GM18499 (cell line): ENCODE measurements at regions not wholly inside any gene's neighbourhood (a gene's known extent, or its start where the extent isn't known, plus 50 kb on each side); places are given as distances from the start of the nearest gene placed in this dataset.
"Not testable (repeated sequence)": the region's sequence is repeated elsewhere in the genome, so short reads cannot be mapped to it uniquely, and the experiment has no call there.

Experiments used
- ATAC-seq: cut with Tn5 transposase; IDR thresholded peaks from one replicate; pipeline ENCODE4 v1.9.1; 2021; ENCODE audit warnings: moderate number of reproducible peaks; ENCODE audit not compliant: insufficient read depth, unreplicated experiment

DNA sequence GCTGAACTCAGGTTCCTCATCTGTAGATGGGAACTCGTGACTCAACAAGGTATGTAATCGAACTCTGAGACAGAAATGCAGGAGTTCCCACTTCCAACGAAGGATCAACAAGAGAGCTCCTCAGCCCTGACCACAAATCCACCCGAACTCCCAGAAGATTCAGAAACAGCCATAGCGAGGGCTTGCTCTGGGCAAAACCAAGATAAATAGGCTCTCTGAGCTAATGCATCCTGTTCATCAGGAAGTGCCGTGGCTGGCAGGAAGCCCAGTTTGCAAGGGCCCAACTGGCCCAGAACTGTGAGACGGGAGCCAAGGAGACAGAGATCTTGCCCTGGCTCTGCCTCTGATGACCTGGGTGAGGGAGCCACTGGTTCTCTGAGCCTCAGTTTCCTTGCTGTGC, 141.7 kb upstream of the PFKP start:
- ATAC-seq: no peak

DNA sequence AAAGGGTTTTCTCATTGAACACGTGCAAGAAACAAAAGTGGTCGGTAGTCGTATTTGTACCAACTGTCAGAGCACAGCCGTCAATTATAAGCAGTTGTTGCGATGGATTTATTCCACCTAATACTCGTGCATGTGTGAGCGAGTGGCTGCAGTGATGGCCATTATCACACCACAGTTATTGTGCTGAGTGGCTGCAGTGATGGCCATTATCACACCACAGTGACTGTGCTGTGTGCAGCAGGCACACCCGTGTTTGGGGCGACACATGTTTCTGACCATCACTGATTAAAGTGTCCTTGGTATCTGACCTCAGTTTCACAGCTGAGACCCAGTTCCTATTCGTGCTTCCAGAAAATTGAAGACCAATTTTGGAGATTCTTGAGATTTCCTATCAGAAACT, 142.9 kb upstream of the PFKP start:
- ATAC-seq: no peak

DNA sequence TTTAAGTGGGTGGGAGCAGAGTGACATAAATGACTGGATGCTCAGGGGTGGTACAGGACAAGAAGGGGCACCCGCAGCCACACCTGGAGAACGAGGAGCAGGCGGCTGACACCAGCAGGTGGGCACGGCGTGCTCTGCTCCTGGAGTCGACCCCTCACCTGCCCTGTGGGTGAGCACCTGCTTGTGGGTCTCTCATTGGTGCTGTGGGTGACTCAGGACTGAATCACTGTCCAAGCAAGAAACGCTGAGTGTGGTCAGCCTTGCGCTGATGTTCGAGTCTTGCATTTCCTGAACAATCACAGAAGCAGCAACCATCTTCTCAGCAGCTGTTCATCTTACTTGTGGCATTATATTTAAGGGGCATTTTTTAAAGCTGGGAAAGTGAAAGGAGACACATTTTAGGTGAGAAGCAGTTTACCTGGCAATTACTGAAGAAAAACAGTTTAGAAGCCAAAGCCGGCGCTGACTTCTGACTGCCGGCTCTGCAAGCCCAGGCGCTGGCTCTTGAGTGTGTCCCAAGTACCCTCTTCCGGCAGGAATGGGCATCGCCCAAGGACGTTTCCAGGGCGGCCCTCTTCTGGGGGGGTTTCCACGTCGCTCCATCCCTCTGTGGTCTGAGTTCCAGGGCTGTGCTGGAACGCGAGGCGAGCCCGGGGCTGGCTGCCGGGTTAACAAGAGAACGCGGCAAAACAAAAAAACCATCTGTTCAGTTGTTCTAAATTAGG, 145.2 kb upstream of the PFKP start:
- no peak for ATAC-seq

DNA sequence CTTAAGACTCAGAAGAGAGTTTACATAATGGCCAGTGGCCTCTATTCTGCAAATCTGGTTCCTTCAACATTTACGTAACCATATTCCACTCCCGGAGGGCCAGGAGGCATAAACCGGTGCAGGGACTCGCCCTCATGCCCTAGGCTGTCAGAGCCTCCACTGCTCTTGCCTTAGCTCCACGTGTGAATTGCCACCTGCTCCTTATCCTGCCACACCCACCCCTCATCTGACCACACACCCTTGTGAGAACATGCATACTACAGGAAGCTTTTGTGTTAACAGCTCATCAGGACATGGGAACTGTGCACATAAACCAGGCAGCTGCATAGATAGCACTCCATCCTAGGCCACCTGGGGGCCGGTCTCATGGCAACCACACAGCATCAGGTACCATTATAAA, 146.7 kb upstream of the PFKP start:
- no peak for ATAC-seq

DNA sequence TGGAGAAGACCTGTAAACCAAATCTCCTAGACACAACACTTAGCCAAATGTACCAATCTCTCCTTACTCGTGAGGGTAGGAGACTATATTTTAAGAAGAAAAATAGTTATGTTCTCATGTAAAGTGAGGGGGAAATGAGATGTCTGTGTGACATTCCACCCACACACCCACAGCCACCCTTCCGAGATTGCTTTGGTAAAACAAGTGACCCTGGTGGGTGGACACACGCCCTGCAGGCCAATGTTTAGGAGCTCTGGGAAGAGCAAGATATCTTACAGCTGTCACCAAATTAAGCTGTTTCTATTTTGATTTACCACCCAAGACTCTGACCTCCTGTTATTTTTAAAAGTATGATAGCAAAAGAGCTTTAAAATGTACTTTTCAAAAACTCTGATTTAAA, 147.2 kb upstream of the PFKP start:
- no peak for ATAC-seq

DNA sequence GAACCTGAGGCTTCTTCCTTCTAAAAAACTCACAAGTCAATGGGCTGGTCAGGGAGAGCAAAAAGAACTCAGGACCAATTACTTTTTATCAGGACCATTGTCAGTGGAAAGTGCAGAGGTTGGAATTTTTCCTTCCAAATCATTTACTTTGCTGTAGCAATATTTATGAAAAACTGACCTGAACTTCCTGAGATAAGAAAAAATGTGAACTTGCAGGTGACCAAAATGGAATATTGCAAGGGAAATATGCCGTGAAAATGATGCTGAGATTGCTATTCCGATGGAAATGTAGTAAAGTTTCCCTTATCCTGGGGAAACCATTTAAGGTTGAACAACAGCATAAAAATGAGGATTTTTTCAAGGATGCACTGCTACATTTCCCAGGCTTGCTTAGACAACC, 148.3 kb upstream of the PFKP start:
- no peak for ATAC-seq

DNA sequence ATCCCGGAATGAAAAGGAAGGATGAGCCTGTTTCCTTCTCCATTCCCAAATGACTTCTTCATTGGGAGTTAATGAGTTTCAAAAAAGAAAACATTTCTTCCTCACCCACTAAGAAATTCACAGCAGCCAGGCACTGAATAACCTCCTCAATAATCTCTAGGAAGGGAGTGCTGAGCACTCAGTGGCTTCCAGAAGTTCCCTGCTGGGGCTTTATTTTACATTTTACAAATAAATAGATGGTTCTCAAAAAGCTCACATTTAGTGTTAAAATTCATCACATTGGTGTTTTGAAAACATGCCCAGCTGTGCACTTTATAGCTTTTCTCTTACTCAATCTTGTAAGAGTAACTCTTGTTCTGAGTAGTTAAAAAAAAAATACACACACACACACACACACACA, 148.9 kb upstream of the PFKP start:
- ATAC-seq: no peak

DNA sequence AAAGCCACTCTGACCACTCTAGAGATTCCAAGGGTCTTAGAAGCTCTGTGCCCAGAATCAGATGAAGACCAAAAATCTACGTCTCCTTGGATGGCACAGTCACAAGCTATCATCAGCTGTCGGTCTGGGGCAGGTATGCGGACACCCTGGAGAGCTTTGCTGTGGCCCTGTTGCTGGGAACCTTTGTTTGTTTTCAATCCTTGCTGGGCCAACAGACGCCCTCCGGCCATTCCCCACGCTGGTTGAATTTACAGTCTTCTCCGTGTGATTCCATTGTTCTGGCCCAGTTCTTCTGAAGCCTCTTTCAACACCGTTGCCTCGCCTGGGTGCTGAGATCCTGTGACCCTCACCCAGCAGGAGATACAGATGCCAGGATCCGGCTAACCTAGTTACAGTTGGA, 149.4 kb upstream of the PFKP start:
- ATAC-seq: no peak

DNA sequence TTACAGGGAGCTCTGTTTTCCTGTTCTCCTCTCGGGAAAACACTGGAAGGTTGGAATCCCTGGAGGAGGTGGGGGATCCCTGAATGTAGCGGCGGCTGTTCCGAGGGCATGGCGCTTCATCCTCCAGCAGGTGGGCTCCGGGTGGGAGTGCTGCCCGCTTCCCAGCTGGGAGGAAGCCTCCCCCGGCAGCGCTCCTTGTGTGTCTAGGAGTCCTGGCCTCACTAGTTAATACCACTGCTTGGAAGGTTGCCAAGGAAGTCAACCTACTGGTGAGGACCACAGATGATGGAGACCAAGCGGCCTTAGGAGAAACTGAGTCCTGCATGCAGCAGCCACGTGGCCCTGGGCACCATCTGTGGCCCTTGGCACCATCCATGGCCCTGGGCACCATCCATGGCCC, 151.9 kb upstream of the PFKP start:
- ATAC-seq: no peak

DNA sequence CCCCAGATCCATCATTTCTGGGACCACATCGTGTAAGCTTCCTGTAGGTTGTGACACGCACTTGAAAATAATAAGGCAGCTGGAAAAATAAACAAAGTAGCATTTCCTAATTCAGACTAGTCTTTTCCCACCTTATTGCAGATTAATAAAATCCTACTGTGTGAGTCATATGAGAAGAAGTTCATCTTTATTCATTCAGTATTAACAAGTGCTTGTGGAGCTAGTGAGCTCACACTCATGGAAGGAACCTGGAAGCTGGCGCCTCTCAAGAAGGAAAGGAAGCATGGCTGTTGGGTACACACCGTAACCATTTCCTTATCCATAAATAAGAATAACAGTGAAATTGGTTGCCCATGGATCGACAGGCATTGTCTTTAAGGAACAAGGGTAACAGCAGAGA, 152.6 kb upstream of the PFKP start:
- ATAC-seq: no peak

DNA sequence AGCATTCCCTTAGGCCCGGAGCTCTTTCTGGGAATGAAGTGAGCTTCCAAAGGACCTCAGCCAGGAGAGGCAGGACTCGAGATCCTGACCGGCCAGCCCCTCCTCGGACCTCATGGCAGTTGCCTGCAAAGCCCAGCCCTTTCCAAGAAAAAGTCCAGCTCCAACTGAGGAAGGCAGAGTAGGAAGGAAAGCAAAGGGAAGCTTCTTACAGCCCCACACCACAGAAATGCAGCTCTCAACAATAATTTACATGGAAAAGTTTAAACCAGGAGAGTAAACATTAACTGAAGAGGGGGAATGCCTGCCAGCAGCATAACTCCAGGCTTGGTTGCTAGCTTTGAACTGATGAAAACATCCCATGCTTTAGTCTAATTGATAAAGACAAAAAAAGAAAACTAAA, 153.9 kb upstream of the PFKP start:
- no peak for ATAC-seq

DNA sequence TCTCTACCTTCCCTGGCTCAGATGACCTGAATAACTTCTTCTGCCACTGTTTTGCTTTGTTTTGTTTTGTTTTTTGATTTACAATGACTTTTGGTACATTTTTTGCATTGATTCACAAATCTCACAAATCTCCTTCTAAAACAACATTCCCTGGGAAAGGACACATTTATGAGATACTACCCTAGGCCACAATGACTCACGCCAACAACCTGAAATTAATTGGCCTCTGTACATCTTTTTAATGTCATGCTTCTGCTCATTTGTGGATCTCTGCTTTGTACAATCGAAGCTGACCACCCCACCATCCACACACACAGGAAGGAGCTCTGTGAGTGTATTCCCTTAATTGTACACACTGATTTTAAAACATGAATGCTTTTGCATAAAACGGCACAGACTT, 156.7 kb upstream of the PFKP start:
- ATAC-seq: no peak

DNA sequence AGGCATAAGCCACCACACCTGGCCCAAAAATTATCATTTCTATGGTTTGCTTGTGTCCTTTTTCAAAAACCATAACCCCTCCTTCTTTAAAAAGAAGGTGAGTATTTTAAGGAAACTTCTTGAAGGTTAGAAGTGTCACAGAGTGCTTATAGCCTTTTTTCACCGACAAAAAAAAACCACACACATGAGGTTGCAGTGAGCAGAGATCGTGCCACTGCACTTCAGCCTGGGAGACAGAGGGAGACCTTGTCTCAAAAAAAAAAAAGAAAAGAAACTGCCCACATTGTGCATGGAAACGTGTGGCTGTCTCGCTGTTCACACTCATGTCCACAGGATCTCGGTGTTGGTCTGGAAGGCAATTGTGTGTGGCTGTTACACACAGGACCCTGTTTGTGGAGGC, 157.4 kb upstream of the PFKP start:
- ATAC-seq: no peak

DNA sequence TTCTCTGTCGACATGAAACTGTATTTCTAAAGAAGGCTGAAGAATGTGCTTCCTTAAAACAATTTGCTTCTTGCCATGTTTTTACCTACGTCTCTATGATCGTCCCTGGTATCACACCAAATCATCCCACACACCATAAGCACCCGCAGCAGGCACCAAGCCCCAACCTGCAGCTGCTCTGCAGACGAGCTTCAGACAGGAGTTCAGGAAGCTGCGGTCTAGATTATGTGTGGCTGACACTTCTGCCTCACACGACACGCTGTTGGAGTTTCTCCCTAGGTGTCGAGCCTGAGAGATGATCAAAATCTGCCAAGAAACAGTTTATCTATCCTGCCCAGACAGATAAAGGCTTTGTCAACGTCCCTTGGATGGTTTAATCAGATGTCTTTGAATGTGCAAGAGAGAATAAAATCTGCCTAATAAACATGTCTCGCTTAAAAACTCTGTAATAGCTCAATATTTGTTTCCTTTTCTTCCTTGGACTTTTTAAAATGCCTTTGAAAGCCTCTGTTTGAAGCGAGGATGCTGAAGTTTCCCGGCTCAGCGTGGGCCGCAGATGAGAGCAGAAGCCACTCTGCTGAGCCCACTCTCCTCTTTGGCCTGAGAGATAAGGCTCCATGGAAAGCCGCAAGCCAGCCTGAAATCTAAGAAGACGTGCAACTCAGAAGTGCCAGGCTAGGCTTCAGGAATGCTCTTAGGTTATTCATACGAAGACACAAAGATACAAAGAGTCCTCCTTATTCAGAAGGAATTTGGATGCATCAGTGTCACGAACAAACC, 158.3 kb upstream of the PFKP start:
- no peak for ATAC-seq

DNA sequence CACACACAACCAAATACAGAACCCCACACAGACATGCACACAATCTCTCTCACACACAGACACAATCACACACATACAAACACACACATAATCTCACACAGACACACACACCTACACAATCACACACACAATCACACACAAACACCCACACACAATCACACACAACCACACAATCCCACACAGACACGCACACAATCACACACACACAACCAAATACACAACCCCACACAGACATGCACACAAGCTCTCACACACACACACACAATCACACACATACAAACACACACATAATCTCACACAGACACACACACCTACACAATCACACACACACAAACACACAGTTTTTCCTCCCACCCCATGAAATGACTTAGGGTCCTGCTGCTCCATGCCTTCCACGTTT, 160.4 kb upstream of the PFKP start:
- no peak for ATAC-seq

DNA sequence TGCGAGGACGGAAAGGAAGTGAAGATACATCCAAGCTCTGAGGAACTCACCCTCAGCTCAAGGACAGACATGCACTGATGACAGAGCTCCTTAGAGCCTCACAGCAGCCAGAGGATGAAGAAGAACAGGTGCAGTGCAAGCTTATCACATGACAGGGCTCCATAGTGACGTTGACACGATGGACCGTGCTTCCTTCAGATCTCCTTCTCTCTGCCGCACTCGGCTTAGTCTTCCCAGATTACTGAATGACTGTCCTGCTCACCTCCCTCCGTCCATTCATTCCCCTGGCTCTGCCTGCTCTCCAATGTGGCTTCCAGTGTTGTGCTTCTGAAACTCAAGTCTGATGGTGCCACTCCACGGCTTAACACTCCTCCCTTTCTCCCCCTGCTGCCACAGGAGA, 161.5 kb upstream of the PFKP start:
- no peak for ATAC-seq

DNA sequence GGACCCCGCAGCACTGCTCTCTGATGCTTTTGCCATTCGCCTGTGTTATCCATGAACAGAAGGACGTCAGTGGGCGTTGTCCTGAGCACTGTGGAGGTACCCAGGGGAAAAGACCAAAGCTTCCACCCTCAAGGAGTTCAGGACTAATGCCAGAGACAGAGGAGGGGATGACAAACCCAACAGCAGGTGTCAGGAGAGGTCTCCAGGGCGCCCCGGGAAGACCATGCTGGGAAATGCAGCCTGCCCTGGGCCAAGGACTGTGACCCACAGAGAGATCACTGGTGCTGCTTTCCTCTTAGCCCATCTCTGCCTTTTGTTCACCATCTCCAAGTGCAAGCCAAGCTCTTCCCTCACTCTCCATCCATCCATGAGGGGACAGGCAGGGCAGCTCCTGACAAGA, 166.8 kb upstream of the PFKP start:
- no peak for ATAC-seq

DNA sequence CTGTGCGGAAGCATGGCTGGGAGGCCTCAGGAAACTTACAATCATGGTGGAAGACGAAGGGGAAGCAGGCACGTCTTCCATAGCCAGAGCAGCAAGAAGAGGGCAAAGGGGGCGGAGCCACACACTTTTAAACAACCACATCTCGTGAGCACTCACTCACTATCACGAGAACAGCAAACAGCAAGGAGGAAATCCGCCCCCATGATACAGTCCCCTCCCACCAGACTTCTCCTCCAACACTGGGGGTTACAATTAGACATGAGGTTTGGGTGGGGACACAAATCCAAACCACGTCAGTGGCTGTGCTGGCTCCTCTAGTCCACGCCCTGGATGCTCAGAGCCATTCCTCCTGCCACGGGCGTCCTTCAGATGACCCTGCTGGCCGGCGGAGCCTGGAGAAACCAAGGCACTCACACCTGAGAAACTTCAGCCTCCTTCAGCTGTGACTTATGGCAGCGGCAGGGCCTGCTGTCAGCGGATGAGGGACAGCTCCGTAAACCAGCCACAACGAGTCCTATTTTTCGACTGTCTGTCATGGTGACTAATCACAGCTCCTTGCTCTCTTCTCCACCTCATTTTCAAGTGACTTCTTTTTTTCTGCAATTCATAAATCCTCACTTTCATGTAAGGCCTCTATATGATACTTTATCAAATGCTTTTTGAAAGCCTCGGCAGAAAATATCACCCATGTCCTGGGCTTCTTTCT, 167.9 kb upstream of the PFKP start:
- no peak for ATAC-seq

DNA sequence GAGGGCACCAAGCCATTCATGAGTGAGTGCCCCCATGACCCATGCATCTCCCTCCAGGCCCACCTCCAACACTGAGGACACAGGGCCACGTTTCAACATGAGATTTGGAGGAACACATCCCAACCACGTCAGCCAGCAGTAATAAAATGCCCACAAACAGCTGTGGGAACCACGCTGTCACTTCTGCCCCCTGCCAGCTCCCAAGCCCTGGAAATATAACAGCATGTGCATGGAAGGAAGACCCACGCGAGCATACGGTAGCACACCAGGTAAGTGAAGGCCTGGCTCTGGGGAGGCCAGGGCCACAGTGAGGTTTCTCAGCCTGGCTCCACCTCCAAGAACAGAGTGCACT, 168.9 kb upstream of the PFKP start:
- no peak for ATAC-seq

DNA sequence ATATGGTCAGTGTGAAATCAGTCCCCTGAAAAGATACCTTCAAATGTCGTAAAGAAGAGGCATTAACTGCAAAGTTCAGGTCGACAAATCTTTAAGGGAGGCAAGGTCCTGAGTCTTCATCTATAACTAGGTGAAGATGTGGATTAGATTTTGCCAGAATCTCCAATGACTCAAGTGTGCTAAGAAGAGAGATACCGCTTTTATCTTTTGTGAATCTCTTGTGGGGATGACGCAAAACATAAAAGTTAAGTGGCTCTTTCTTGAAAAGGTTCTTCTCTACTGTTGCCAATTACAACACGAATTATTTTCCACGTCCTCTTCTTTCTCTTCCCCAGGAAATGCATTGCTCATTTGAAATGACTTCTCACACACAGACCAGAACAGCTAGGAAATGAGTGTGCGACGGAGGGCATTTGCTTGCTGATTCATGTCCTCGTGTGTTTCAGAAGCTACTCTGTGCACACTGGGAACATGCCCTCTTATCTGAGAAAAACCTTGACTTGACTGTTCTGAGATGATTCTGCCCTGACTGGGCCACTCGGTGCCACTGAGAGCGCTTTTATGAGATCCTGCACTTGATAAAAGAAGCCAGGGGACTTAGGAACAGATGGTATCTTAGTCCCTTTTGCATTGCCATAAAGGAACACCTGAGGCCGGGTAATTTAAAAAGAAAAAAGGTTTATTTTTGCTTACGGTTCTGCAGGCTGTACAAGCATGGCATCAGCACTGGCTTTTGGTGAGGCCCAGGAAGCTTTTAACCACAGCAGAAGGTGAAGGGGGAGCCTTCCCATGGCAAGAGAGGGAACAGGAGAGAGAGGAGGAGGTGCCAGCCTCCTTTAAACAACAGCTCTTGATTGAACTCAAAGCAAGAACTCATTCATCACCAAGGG, 169.5 kb upstream of the PFKP start:
- no peak for ATAC-seq

DNA sequence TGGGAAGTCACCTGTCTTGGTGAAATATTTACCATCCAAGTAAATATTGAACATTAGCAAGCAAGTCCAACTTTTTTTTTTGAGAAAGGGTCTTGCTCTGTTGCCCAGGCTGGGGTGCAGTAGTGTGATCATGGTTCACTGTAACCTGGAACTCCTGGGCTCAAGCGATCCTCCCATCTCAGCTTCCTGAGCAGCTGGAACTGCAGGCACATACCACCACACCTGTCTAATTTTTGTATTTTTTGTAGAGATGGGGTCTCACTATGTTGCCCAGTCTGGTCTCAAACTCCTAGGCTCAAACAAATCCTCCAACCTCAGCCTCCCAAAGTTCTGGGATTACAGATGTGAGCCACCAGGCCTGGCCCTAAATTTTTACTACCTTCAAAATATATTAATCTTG, 171.0 kb upstream of the PFKP start:
- ATAC-seq: not testable (repeated sequence)
